ENCODE measurements at regions not wholly inside any gene's neighbourhood (a gene's known extent, or its start where the extent isn't known, plus 50 kb on each side); places are given as distances from the start of the nearest gene placed in this dataset.

DNA sequence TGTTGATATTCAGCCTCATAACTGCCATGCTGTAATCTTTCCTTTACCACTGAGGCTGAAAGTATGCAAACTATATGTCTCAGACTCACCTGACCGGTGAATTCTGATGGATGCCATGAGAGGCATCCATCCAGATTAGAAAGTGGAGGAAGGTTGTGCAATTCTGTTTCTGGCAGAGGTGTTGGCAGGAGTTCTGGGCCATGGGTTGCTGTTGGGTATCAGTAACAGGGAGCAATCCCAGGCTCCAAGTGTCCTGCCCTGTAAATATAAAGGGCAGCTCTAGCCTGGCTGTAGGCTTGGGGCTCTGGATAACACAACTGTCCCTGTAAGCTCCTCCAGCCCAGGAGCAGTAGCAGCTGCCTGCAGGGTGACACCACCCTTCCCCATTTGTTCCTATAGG is 77.4 kb upstream of the ABCC4 start:
- TF ChIP-seq, protein P1, sequence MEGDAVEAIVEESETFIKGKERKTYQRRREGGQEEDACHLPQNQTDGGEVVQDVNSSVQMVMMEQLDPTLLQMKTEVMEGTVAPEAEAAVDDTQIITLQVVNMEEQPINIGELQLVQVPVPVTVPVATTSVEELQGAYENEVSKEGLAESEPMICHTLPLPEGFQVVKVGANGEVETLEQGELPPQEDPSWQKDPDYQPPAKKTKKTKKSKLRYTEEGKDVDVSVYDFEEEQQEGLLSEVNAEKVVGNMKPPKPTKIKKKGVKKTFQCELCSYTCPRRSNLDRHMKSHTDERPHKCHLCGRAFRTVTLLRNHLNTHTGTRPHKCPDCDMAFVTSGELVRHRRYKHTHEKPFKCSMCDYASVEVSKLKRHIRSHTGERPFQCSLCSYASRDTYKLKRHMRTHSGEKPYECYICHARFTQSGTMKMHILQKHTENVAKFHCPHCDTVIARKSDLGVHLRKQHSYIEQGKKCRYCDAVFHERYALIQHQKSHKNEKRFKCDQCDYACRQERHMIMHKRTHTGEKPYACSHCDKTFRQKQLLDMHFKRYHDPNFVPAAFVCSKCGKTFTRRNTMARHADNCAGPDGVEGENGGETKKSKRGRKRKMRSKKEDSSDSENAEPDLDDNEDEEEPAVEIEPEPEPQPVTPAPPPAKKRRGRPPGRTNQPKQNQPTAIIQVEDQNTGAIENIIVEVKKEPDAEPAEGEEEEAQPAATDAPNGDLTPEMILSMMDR (conservative IDR thresholded peaks at IDR 0.05) = no peak
- no peak for TF ChIP-seq ZFX (IDR thresholded peaks at IDR 0.05)

All from C4-2B (cell line).